ENCODE measurements at regions not wholly inside any gene's neighbourhood (a gene's known extent, or its start where the extent isn't known, plus 50 kb on each side); places are given as distances from the start of the nearest gene placed in this dataset.
A peak's percentile ranks its signal among the peaks of the same experiment; 100 is the strongest.

DNA sequence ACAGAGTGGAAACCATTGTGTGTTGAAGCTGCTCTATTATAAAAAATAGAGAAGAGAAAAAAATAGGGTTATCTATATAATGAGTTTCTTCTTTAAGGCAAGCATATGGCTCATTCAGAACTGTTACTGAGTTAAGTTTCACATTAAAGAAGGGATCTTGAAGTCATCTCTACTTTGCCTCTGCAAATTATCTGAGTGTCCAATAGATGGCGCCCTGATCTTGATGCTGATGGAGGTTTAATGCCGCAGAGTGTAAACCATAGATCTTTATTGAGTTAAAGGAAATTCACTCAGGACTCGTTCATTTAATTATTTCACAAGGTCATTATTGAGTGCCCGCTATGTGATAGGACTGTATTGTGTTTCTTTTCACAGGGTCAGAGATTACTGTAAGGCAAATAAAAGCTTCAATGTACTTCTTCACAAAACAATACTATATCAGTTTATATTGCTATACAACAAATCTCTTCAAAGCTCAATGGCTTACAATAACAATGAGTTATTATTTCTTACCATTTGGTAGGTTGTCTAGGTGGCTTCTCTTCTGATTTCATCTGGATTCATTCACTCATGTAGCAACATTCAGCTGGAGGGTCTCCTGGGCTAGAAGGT lies 171.4 kb downstream of the NSUN3 start:
- Histone ChIP-seq H3K9me3 (ENCODE audit: control insufficient read depth, insufficient read depth, low read depth, low read length) (no peaks in the 10 kb centered on the region), H3K27ac (ENCODE audit: extremely low read depth, low read depth, low read length) (no peak overlapping the region), H3K4me1 (ENCODE audit: control insufficient read depth, insufficient read depth, low read length) (no peaks in the 10 kb centered on the region), H3K36me3 (ENCODE audit: control insufficient read depth in 2 of 2, insufficient read depth in 1 of 2, low read length in 2 of 2) (no peaks in the 10 kb centered on the region), H3K4me3 (ENCODE audit: low read depth, low read length) (no peak overlapping the region)
- ChIA-PET CTCF (interaction anchor here (0.5 to 2.8 kb wide), 26 partner anchors 10 to 557 kb away, joined by 3 to 14 read pairs (median 4); no protein-coding TSS in a partner anchor), POLR2A (interaction anchor here (0.7 kb wide), 1 partner anchor 10 kb away, joined by 6 read pairs; no protein-coding TSS in a partner anchor)
- no peak for TF ChIP-seq ZNF157 (tag by site-specific recombination; IDR thresholded peaks at IDR 0.05)
- TF ChIP-seq ZNF654 (tag by site-specific recombination; IDR thresholded peaks at IDR 0.05; ENCODE audit: low read depth), result peak; percentile 56

DNA sequence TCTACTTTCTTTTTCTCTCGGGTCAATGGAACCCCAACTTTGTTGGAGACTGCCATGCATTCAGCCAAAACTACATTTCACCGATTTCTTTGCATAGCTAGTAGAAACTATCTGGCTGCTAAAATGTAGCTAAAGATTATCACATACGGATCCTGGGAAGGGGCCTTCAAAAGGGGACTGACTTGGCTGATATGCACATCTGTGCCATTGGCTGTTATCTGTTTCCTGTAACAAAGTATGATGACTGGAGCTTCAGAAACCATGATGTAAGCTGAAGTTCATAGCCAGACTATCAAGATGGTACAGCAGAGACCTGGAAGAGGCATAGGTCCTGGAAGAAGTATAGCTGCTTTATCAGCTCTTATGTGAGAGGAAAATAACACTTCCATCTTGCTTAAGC lies 179.1 kb downstream of the NSUN3 start:
- CTCF ChIA-PET, result no interaction called here
- H3K36me3 ChIP-seq (ENCODE audit: control insufficient read depth in 2 of 2, insufficient read depth in 1 of 2, low read length in 2 of 2), result no peaks in the 10 kb centered on the region
- H3K9me3 ChIP-seq (ENCODE audit: control insufficient read depth, insufficient read depth, low read depth, low read length), result no peaks in the 10 kb centered on the region
- POLR2A ChIA-PET, result no interaction called here
- H3K27ac ChIP-seq (ENCODE audit: extremely low read depth, low read depth, low read length), result no peak overlapping the region
- TF ChIP-seq KLF10 (tag by site-specific recombination; IDR thresholded peaks at IDR 0.05) (no peak), ZNF211 (tag by site-specific recombination; IDR thresholded peaks at IDR 0.05; ENCODE audit: low read depth) (no peak), ZNF221 (tag by site-specific recombination; IDR thresholded peaks at IDR 0.05; ENCODE audit: borderline replicate concordance) (no peak), RBAK (tag by site-specific recombination; IDR thresholded peaks at IDR 0.05) (no peak), ZNF248 (tag by site-specific recombination; IDR thresholded peaks at IDR 0.05) (no peak), ZNF837 (tag by site-specific recombination; IDR thresholded peaks at IDR 0.05) (no peak), ZNF416 (tag by site-specific recombination; IDR thresholded peaks at IDR 0.05) (no peak), ZNF658 (tag by site-specific recombination; IDR thresholded peaks at IDR 0.05) (no peak), KLF9 (tag by site-specific recombination; IDR thresholded peaks at IDR 0.05; ENCODE audit: low read depth) (no peak), HOXC10 (CRISPR knock-in tag; IDR thresholded peaks at IDR 0.05) (no peak), ZNF670 (tag by site-specific recombination; IDR thresholded peaks at IDR 0.05; ENCODE audit: low read depth) (no peak), MEIS1 (CRISPR knock-in tag; IDR thresholded peaks at IDR 0.05; ENCODE audit: borderline replicate concordance) (no peak), YY2 (tag by site-specific recombination; IDR thresholded peaks at IDR 0.05) (no peak), ZNF394 (tag by site-specific recombination; IDR thresholded peaks at IDR 0.05; ENCODE audit: borderline replicate concordance) (no peak), ZNF24 (tag by site-specific recombination; IDR thresholded peaks at IDR 0.05) (no peak), ZNF2 (tag by site-specific recombination; IDR thresholded peaks at IDR 0.05) (no peak), ZNF302 (tag by site-specific recombination; IDR thresholded peaks at IDR 0.05; ENCODE audit: low read depth) (no peak)
- no peak overlapping the region for H3K4me3 ChIP-seq (ENCODE audit: low read depth, low read length)
- no peaks in the 10 kb centered on the region; the same call in 1 of the 2 replicates for H3K4me1 ChIP-seq (ENCODE audit: control insufficient read depth, insufficient read depth, low read length)

DNA sequence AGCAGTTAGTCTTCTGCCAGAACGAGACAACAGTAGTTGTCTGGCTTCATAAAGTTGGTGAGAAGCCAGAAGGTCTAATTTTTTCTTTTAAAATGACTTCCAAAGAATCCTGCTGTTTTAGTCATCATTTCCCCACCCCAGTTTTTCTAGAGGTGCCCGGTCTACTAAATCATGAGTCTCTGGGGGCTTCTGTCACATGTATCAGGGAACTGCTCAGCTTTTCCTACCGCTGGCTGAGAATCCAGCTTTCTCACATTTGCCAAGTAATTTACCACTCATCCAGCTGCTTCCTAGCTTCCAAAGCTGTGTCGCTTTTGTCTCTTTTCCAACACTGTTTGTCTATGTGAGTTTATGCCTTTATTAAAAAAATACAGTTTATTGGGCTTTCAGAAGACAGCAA lies 183.3 kb downstream of the NSUN3 start:
- no peak overlapping the region for H3K27ac ChIP-seq (ENCODE audit: extremely low read depth, low read depth, low read length)
- H3K9me3 ChIP-seq (ENCODE audit: control insufficient read depth, insufficient read depth, low read depth, low read length), result no peaks in the 10 kb centered on the region
- no peaks in the 10 kb centered on the region for H3K36me3 ChIP-seq (ENCODE audit: control insufficient read depth in 2 of 2, insufficient read depth in 1 of 2, low read length in 2 of 2)
- no peaks in the 10 kb centered on the region; the same call in 1 of the 2 replicates for H3K4me1 ChIP-seq (ENCODE audit: control insufficient read depth, insufficient read depth, low read length)
- no peak overlapping the region for H3K4me3 ChIP-seq (ENCODE audit: low read depth, low read length)
- CTCF ChIA-PET, result interaction anchor here (0.6 kb wide), 1 partner anchor 41 kb away, joined by 3 read pairs; no protein-coding TSS in a partner anchor
- POLR2A ChIA-PET, result no interaction called here
- TF ChIP-seq ZSCAN16 (tag by site-specific recombination; IDR thresholded peaks at IDR 0.05), result no peak
- TF ChIP-seq ZNF221 (tag by site-specific recombination; IDR thresholded peaks at IDR 0.05; ENCODE audit: borderline replicate concordance), result no peak

DNA sequence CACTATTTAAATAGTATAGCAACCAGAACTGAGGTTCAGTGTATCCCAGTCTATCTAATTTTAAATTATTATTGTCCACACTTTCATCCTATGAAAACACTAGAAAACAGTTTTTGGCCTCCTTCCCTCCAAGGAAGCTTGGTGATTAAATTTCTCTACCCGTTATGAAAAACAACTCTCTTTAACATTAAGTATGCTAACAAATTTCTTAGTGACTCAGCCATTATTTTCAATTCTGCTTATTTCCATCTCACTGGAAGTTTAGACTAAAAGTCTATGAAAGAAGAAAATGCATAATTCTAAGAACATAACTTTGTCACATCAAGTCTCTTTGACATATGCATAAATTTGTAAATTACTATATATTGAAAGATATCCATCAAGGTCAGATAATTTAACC lies 185.2 kb downstream of the NSUN3 start:
- Histone ChIP-seq H3K4me1 (ENCODE audit: control insufficient read depth, insufficient read depth, low read length) (no peaks in the 10 kb centered on the region; the same call in 1 of the 2 replicates), H3K27ac (ENCODE audit: extremely low read depth, low read depth, low read length) (no peak overlapping the region), H3K9me3 (ENCODE audit: control insufficient read depth, insufficient read depth, low read depth, low read length) (no peaks in the 10 kb centered on the region), H3K4me3 (ENCODE audit: low read depth, low read length) (no peak overlapping the region), H3K36me3 (ENCODE audit: control insufficient read depth in 2 of 2, insufficient read depth in 1 of 2, low read length in 2 of 2) (no peaks in the 10 kb centered on the region)
- ChIA-PET CTCF (interaction anchor here (0.7 to 2.3 kb wide), 7 partner anchors 12 to 1034 kb away, joined by 3 to 14 read pairs (median 4); no protein-coding TSS in a partner anchor), POLR2A (no interaction called here)
- TF ChIP-seq SETDB1 (IDR thresholded peaks at IDR 0.05; ENCODE audit: insufficient read length, low read length), result no peak
- no peak for TF ChIP-seq YY2 (tag by site-specific recombination; IDR thresholded peaks at IDR 0.05)
- TF ChIP-seq ZNF354C (tag by site-specific recombination; IDR thresholded peaks at IDR 0.05; ENCODE audit: borderline replicate concordance, low read depth), result no peak
- TF ChIP-seq, protein P1, sequence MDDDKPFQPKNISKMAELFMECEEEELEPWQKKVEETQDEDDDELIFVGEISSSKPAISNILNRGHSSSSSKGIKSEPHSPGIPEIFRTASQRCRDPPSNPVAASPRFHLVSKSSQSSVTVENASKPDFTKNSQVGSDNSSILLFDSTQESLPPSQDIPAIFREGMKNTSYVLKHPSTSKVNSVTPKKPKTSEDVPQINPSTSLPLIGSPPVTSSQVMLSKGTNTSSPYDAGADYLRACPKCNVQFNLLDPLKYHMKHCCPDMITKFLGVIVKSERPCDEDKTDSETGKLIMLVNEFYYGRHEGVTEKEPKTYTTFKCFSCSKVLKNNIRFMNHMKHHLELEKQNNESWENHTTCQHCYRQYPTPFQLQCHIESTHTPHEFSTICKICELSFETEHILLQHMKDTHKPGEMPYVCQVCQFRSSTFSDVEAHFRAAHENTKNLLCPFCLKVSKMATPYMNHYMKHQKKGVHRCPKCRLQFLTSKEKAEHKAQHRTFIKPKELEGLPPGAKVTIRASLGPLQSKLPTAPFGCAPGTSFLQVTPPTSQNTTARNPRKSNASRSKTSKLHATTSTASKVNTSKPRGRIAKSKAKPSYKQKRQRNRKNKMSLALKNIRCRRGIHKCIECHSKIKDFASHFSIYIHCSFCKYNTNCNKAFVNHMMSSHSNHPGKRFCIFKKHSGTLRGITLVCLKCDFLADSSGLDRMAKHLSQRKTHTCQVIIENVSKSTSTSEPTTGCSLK (tag by site-specific recombination; IDR thresholded peaks at IDR 0.05), result no peak
- no peak for TF ChIP-seq OVOL3 (tag by site-specific recombination; IDR thresholded peaks at IDR 0.05)
- no peak for TF ChIP-seq IKZF3 (tag by site-specific recombination; IDR thresholded peaks at IDR 0.05)
- no peak for TF ChIP-seq ZNF211 (tag by site-specific recombination; IDR thresholded peaks at IDR 0.05; ENCODE audit: low read depth)
- no peak for TF ChIP-seq ZNF292 (tag by site-specific recombination; IDR thresholded peaks at IDR 0.05; ENCODE audit: borderline replicate concordance, low read depth)
- TF ChIP-seq ZNF155 (tag by site-specific recombination; IDR thresholded peaks at IDR 0.05), result no peak
- no peak for TF ChIP-seq ZNF2 (tag by site-specific recombination; IDR thresholded peaks at IDR 0.05)
- TF ChIP-seq KLF7 (tag by site-specific recombination; IDR thresholded peaks at IDR 0.05; ENCODE audit: borderline replicate concordance), result no peak

Data from HEK293 (cell line).